Gastroesophageal sphincter (tissue), 3 donors: ENCODE measurements at regions not wholly inside any gene's neighbourhood (a gene's known extent, or its start where the extent isn't known, plus 50 kb on each side); places are given as distances from the start of the nearest gene placed in this dataset.

Experiments used
- POLR2AphosphoS5 ChIP-seq: sonication (generic); formaldehyde crosslinking; IDR thresholded peaks from one replicate; pipeline ENCODE4 v1.6.1; 2017; ENCODE audit warnings: antibody characterized with exemption
- TF ChIP-seq, protein P1 (sequence below), 4 experiments: fragments of 200-600 bp in 2 of 4; fragments of 450-650 bp in 2 of 4; sonication (generic) in 1 of 4; IDR thresholded peaks; one replicate each; pipeline ENCODE4 v1.5.1; 2017 to 2019; ENCODE audit warnings: antibody characterized with exemption in 4 of 4, mild to moderate bottlenecking in 2 of 4, moderate library complexity in 2 of 4

- TF ChIP-seq, protein P1, sequence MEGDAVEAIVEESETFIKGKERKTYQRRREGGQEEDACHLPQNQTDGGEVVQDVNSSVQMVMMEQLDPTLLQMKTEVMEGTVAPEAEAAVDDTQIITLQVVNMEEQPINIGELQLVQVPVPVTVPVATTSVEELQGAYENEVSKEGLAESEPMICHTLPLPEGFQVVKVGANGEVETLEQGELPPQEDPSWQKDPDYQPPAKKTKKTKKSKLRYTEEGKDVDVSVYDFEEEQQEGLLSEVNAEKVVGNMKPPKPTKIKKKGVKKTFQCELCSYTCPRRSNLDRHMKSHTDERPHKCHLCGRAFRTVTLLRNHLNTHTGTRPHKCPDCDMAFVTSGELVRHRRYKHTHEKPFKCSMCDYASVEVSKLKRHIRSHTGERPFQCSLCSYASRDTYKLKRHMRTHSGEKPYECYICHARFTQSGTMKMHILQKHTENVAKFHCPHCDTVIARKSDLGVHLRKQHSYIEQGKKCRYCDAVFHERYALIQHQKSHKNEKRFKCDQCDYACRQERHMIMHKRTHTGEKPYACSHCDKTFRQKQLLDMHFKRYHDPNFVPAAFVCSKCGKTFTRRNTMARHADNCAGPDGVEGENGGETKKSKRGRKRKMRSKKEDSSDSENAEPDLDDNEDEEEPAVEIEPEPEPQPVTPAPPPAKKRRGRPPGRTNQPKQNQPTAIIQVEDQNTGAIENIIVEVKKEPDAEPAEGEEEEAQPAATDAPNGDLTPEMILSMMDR (IDR thresholded peaks at IDR 0.05): no peak
- TF ChIP-seq POLR2AphosphoS5: no peak
Observed at GRCh38 chr2:194383401-194383800, 1273.6 kb upstream of the SLC39A10 start.
